GM19239 (cell line): ENCODE measurements at regions not wholly inside any gene's neighbourhood (a gene's known extent, or its start where the extent isn't known, plus 50 kb on each side); places are given as distances from the start of the nearest gene placed in this dataset.

ENCODE experiments used
- DNase-seq: peaks from one replicate; pipeline ENCODE4 v3.0.0; 2011; ENCODE audit warnings: low spot score; ENCODE audit not compliant: insufficient read length
- FAIRE-seq: peaks from 2 replicates; lab custom pipeline; 2011; peaks lifted over from hg19 to GRCh38; lab: Jason Lieb, UNC

DNA sequence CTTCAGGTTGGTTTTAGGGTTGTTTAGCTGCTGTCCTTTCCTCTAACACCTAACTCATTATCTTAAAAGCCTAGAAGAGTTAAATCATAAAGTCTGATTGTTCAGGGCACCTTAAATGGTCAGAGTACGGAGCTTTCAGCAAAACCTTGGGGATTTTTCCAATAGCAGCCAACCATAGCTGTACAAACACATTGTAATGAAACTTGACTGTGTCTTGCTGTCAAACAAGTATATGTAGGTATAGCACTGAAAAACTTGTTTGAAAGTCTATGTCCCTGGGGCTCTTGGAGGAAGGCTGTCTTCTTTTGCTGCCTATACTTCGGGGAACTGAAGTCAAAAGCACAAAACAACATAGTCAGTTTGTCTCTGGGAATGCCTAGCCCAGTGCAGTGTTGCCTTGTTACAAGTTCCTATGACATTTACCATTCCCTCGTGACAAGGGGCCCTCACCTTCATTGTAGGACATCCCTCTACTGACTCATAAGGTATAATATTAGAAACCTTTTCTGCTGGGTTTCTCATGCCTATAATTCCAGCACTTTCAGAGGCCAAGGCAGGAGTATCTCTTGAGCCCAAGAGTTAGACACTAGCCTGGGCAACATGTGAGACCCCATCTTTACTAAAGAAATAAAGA is 474.5 kb upstream of the NBEA start:
- FAIRE-seq (no peak), DNase-seq (no peak)

DNA sequence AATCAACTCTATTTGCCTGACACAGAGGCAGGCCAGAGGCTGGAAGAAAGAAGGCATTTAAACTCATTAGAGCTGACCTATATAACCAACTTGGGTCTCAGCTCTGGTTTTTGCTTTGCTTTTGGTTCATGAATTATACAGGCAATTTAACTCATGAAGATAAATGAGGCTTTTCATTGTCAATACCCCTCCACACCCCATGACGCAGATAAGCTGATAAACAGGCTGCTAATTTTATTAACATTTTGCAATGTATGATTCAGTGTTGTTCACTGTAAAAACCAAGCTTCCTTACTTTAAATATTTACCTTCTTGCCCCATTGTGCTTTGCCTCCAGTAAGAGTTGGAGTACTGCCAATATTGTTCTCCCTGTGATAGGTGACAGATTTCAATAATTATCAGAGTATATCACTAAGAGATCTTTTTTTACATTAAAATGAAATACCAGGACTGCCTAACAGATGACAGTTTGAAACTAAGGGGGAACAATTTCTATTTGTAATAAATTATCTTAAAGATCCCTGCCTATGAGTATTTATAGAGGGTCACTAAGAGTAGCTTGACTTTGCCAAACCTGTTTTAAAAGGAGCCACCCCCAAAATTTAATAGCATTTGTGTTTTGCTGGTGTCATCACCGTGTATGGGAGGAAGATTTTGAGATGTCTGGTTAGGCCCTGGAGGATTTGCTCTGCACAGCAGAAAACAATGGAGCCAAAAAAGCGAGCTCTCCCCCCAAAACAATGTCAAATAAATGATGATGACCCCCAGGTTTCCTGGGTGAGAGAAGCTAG is 472.7 kb upstream of the NBEA start:
- FAIRE-seq (no peak), DNase-seq (no peak)

DNA sequence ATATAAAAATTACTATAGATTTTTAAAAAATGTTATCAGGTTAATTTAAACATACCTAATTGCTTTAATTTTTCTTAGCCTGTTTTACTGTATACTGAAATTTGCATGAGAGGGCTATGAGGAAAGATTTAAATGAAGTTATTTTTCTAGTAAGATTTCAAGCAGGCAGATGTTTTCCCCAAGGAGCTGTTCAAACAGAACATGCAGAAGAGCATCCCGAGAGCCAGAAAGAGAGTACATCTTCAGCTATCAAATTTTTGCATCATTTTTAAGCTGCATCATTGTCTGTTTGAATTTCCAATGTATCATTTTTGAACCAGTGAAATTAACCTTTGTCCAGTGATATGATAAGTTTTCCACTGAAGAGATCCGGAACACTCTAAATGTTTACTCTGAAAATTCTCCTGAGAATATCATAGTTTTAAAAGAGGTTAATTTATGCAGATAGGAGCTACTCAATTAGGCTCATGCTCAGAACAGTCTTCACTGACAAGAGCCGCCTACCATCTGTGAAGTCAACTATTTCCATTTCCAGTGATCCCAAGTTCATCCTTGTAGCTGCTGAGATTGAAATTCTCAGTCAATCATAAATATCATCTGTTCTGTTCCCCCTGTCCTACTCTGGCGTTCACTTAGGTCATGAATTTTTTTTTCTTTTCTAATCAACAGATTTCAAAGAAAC is 467.7 kb upstream of the NBEA start:
- FAIRE-seq (no peak), DNase-seq (no peak)

DNA sequence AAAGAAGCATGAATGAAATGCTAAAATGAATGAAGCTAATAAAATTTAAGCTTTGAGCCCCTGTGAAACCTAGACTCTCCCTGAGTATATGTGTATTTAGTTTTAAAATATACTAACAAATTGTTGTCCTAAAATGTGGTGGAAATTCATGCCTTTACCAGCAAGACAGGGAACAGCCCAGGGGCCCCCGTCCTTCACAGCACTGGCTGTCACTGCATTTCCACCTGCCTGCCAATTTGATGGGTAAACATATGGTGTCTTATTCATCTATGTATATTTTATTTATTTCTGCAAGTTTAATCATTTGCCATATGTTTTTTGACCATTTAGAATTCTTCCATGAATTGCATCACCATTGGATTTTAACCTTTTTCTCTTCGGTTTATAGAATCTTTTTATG is 463.7 kb upstream of the NBEA start:
- DNase-seq (no peak), FAIRE-seq (no peak)

DNA sequence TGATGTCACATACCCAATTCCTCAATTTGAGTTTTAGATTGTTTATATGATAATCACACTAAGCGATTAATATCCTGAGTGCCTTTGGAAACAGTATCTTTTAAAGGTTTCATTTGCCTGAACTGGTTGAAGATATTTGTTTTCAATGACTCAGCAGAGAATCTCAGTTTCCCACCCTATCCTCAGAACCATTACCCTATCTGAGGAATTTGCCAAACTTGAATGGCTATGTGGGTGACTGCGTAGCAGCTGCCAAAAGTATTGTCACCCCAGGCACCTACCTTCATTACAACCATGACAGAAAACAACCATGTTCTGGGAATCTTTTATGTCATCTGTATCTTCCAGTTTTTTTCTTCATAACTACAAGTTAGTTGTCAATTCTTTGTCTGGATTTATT is 440.1 kb upstream of the NBEA start:
- FAIRE-seq: no peak
- DNase-seq: no peak

DNA sequence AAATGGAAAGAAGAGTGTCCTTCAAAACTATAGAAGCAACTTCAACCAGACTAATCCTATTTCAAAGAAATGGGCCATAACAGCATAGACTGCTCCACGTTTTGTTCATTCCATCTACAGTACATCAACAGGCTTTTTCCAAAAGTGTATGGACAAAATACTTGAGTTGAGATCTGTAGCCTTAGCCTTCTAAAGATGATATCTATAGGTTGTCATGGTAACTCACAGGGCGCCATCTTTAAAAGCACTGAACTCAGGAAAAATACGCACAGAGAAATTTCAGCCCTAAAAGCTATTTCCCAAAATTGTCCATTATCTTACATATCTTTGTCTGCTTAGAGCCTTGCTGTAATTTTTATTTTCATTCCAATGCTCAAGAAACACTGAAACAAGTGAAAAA is 439.4 kb upstream of the NBEA start:
- no peak for FAIRE-seq
- DNase-seq: no peak

DNA sequence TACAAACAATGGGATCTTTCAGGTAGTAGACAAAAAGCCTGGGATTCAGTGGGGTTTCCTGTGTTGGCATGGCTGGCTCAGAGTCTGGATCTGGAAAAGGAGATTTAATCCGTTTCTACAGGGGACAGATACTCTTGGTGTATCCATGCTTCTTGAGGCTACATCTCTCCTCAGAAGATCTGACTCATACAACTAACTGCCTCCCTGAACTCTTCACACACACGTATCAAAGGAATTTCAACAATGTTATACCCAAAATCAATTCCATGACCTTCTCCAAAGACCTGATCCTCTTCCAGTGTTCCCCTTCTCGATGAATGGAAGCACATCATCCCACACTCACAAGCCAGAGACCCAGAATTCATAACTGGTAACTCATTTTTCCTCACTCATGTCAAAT is 435.3 kb upstream of the NBEA start:
- no peak for DNase-seq
- FAIRE-seq: no peak

DNA sequence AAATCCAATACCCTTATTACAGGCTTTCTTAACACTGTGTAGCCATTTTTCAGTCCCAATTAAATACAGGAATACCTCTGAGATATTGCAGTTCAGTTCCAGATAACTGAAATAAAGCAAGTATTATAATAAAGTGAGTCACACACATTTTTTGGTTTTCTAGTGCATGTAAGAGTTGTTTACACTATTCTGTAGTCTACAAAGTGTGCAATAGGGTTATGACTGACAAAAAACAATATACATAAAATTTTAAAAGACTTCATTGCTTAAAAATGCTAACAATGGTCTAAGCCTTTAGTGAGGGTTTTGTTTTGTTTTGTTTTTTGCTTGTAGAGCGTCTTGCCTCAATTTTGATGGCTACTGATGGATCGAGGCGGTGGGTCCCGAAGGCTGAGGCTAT is 434.4 kb upstream of the NBEA start:
- no peak for DNase-seq
- no peak for FAIRE-seq

DNA sequence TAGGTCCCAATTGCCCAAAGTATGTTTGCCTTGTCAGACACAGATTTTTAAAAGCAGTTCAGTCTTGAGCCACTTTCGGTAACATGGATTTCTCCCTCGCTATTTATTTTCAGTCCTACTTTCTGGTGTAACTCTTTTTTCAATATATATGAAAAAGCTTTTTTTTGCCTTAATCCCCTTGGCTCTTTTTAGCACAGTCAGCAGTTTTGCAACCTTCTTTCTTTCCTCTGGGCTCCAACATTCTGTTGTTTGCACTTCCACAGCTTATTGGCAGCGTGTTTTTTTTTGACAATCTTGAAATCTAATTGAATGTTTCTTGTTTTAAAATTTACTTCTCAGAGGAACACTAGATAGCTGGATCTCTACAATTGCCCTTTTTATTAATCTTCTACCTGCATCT is 429.3 kb upstream of the NBEA start:
- no peak for DNase-seq

DNA sequence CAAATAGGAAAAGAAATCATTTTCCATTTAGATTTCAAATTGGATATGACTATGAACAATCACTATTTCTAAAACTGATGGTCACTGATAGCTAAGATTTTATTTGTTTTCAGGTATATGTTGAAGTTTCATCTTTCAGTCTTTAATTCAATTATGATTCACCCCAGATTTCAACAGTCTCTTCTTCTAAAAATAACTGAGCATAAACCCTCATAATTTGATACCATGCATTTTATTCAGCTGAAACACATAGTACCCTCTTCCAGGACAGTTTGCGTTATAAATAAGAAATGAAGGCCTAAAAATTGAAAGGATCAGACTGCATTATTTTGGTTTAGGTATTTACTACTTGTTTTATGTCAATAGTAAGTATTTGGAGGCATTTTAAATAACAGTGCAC is 428.5 kb upstream of the NBEA start:
- FAIRE-seq: no peak
- DNase-seq: no peak

More for the DNA sequence above, 429.3 kb upstream of the NBEA start:
- no peak for FAIRE-seq

DNA sequence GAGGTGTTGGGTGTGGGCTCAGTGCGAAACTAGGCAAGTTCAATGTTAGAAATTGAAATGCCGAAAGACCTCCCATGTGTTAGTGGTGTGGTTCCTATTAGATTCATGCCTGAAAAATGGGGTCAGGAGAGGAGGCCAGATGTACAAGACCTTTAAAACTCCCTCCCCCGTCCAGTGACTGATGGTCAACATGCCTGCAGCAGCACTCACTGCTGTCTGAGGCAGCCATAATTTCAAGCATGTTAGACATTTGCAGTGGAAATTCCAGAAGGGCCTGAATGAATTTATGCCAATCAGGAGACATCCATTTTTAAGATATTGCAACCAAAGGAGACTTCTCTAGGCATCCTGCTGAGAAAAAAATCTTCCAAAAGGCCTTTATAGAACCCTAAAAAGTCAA is 426.9 kb upstream of the NBEA start:
- DNase-seq (no peak), FAIRE-seq (no peak)

DNA sequence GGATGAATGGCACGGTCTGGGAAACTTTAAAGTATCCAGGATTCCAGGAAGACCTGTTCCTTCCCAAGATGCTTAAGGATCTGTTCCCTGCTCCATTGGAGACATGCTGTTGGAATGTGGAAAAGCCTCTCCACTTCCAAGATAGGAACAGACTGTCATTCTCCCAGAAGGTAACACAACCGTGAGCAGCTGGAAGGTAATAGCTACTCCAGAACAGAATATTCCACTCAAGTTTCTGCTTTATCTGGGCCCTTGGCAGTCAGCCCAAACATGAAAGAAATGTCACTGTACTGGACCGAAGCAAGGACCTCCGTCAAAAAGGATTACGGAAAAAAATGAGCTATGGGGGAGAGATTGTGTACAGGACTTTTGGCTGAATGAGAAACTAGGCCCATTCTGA is 420.9 kb upstream of the NBEA start:
- no peak for FAIRE-seq
- DNase-seq: no peak

DNA sequence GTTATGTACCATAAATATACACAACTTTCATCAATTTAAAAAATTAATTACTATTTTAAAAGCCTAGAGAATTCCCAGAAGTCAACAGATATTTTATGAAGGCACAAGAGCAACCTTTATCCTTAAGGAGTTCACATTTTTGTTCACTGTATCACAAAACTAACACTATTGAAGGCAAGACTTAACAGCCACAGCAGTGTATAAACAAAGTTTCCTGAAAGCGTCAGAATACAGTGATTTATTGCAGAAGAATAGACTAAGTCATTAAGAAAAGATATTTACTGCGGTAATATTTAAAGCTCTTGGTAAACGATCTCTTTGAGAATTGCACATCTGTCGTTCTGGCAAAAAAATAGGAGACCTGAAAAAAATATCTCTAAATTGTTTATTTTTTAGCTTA is 419.3 kb upstream of the NBEA start:
- DNase-seq: no peak
- FAIRE-seq: no peak

DNA sequence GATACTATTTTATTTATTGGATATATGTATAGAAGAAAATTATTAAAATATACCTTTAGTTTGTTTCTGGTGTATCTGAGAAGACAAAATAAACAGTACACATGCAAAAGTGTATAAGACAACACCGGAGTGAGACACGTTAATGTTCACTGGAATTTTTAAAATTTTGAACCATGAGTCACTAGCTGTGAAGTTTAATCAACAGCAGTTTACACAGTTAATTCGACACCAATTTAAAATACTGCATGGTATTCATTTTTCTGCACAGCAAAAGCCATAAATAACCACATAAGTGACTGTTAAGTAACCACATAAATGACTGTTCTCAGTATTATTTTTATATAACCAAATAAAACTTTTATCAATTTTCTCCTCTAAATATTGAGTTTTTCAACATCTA is 418.7 kb upstream of the NBEA start:
- DNase-seq (no peak), FAIRE-seq (no peak)

DNA sequence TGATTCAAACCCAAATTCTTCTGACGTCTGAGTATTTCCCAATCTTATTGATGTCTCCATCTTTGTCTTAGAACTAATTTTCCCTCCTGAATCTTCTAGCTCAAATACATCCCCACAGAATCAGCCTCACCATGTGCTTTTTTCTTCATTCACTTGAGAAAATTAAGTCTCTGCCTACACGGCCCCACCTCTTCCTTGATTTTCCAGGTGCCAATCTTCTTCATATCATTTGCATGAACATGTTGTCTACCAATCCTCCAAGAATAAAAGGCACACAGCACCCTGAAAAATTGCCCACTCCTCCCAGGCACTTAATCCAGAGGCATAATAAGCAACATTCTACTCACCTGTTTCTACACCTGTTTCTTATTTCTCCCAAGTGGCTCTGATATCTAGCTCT is 408.1 kb upstream of the NBEA start:
- FAIRE-seq: no peak
- no peak for DNase-seq

DNA sequence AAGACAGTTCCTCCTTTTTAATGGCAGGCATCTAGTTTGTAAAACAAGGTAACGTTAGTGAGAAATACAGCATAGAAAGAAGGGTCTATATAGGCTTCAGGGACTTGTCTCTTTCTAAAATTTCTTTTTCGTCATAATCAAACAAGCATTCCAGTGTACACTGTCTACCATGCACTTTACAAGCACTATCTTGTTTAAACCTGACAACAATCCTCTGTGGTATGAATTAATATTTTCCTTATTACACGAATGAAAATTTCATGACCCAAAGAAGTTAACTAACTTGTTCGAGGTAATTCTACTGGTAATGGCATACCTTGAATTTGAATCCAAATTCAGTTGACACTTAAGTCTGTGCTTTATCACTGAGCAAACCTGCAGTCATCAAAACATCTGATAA is 399.7 kb upstream of the NBEA start:
- no peak for FAIRE-seq

DNA sequence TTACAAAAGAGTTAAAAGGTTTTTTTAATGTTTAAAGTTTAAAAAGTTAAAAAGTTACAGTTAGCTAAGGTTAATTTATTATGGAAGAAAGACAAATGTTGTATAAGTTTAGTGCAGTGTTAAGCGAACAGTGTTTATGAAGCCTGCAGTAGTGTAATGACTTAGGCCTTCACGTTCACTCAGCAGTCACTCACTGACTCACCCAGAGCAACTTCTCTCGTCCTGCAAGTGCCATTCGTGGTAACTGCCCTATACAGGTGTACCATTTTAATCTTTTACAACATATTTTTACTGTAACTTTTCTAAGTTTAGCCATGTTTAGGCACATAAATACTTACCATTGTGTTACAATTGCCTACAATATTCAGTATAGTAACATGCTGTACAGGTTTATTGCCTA is 398.2 kb upstream of the NBEA start:
- DNase-seq (no peak), FAIRE-seq (no peak)

More for the DNA sequence above, 399.7 kb upstream of the NBEA start:
- no peak for DNase-seq

DNA sequence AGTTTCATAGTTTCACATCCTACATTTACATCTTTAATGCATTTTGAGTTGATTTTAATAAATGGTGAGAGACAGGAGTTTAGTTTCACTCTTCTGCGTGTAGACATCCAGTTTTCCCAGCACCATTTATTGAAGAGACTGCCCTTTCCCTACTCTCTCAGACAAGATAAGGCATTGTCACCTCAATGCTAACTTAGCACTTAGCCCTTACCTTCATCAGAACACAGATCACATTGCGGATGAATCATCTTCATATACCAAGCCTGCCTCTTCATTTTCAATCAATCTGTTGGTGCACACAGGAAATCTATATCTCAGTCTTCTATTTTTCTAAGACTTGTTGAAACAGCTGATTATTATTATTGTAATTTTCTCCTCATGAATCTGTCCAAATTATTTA is 396.6 kb upstream of the NBEA start:
- FAIRE-seq (no peak), DNase-seq (no peak)

DNA sequence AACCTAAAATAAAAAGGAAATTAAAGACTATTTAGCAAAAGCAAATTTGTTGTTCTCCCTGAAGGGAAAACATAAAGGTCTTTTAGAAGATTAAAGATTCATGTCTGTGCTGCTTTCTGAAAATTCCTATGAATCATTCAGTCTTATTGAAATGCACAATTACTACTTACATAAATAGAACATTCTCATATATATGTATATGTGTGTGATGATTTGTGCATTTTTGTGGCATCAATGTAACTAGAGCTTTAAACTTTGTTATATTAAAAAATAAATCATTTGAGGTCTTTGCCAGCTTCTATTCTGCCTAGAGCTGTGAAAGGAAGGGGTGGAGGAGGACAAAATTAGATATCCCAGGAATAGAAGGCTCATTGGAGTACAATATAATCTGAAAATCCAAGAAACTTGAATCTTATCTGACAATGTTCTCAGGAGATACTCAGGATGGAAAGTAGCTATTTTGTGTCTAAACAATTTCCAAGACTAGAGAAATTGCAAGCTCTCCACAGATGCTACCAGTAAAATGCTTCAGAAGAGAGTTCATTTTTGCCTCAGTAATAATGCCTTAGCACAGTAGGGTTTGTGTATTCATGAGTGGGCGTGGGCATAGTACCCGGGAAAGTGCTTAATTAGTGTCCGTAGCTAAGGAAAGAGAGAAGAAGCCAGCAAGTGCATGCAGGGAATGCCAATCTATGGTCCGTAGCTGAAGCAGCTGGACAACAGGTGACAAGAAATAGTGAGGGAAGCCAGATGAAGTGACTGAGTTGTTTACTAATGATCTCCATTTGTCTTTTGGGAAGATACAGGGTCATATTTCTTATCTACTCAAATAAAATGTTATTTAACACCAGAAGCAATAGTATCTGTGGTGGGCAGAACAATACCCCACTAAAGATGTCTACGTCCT is 395.5 kb upstream of the NBEA start:
- FAIRE-seq (no peak), DNase-seq (no peak)

DNA sequence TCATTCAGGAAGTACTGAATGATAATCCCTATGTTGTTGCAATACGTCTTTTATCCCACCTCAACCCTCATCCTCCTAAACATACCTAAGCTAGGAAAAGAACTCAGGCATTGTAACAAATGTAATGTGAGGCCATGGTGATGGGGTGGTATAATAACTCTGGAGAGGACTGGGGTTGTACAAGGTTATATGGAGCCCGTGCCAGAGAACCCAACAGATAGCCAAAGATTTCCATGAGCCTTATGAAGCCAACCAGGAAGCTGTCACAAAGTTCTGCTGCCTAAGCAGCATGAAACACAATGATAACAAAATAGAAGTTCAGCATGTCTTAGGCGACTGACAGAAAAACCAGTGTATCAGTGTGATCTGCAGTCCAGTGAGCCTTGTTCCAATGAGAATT is 394.1 kb upstream of the NBEA start:
- FAIRE-seq: no peak
- DNase-seq: no peak

DNA sequence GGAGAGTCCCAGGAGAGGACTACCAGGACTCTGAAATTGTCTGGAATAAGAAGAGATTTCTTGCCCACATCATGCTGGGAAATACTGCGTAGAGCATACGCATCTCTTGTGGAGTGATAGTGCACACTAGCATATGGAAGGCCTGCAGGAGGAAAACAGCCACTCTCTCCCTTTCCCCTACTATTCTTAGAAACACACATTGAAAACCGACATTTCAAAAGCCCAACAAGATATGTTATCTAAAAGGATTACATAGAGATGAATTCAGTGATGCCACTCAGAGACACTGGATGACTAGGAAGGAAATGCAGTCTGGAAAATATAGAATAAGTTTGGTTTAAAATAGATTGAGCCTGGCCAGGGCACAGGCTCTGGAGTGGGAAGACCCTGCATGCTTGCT is 388.7 kb upstream of the NBEA start:
- DNase-seq: no peak
- FAIRE-seq: no peak
